Upper lobe of left lung (tissue), 6 donors: ENCODE measurements at regions not wholly inside any gene's neighbourhood (a gene's known extent, or its start where the extent isn't known, plus 50 kb on each side); places are given as distances from the start of the nearest gene placed in this dataset.

ENCODE experiments used
- ATAC-seq, 2 donors: fragments of 200-7000 bp; cut with Tn5 transposase; one replicate each; pipeline ENCODE4 v1.9.1; 2022; ENCODE audit warnings: mild to moderate bottlenecking in 2 of 2, moderate library complexity in 2 of 2; ENCODE audit not compliant: low FRiP score in 2 of 2
- DNase-seq, 2 donors: peaks; one replicate each; pipeline ENCODE4 v3.0.0-alpha.2; 2019 to 2020
- H3K27ac ChIP-seq, 4 donors: fragments of 200-600 bp; sonication (generic); one replicate each; pipeline ENCODE4 v1.5.1; 2016 to 2019
- H3K27me3 ChIP-seq, 4 donors: fragments of 200-600 bp; sonication (generic); one replicate each; pipeline ENCODE4 v1.5.1; 2017 to 2019
- H3K36me3 ChIP-seq, 4 donors: fragments of 200-600 bp; sonication (generic); one replicate each; pipeline ENCODE4 v1.5.1; 2016 to 2019
- H3K4me1 ChIP-seq, 4 donors: fragments of 200-600 bp; sonication (generic); one replicate each; pipeline ENCODE4 v1.5.1; 2018 to 2019
- H3K4me3 ChIP-seq, 4 donors: fragments of 200-600 bp; sonication (generic); one replicate each; pipeline ENCODE4 v1.5.1; 2017 to 2019; ENCODE audit warnings: mild to moderate bottlenecking in 2 of 4, moderate library complexity in 1 of 4
- H3K9me3 ChIP-seq, 4 donors: fragments of 200-600 bp; sonication (generic); one replicate each; pipeline ENCODE4 v1.5.1; 2018 to 2019
- CTCF ChIP-seq, 6 experiments: fragments of 450-650 bp in 4 of 6; fragments of 200-600 bp in 2 of 6; sonication (generic) in 2 of 6; IDR thresholded peaks; one replicate each; pipeline ENCODE4 v1.5.1; 2016 to 2019; ENCODE audit warnings: antibody characterized with exemption in 6 of 6
- EP300 ChIP-seq, 4 donors: sonication (generic); formaldehyde crosslinking; IDR thresholded peaks; one replicate each; pipeline ENCODE4 v1.5.1; 2017; ENCODE audit warnings: antibody characterized with exemption in 4 of 4, control low read depth in 2 of 4
- POLR2A ChIP-seq, 4 donors: fragments of 450-650 bp; IDR thresholded peaks; one replicate each; pipeline ENCODE4 v1.5.1; 2016 to 2017; ENCODE audit warnings: antibody characterized with exemption in 4 of 4, mild to moderate bottlenecking in 2 of 4
- POLR2AphosphoS5 ChIP-seq, 2 donors: sonication (generic); formaldehyde crosslinking; IDR thresholded peaks; one replicate each; pipeline ENCODE4 v1.5.1; 2017; ENCODE audit warnings: antibody characterized with exemption in 2 of 2
- WGBS, 2 donors: methylation state at CpG; one replicate each; pipeline ENCODE4 v1.1.5; 2017 to 2018; 5-methylcytosine and 5-hydroxymethylcytosine counted together
- donor health status: DM: no; HTN: no; CAD: no; lungs with moderate emphysema.
- donor health status: DM: no; HTN: yes; CAD: no; lungs with severe emphysema.

GRCh38 chr10:4696186-4696585, 129.8 kb upstream of the AKR1E2 start:
- no peaks in the 10 kb centered on the region for H3K9me3 ChIP-seq
- no peaks in the 10 kb centered on the region for H3K36me3 ChIP-seq
- DNase-seq (no peak), ATAC-seq (no peak)
- peaks cover 0 to 6% (median 0%) of the 10 kb centered on the region in 4 donors for H3K4me1 ChIP-seq
- no peak overlapping the region for H3K27ac ChIP-seq
- H3K4me3 ChIP-seq = no peak overlapping the region
- 90 to 95% methylated on average over 3 of the region's 3 CpGs for WGBS, 2 donors
- TF ChIP-seq POLR2A (IDR thresholded peaks at IDR 0.05) (no peak), EP300 (IDR thresholded peaks at IDR 0.05) (no peak), POLR2AphosphoS5 (IDR thresholded peaks at IDR 0.05) (no peak), CTCF (IDR thresholded peaks at IDR 0.05) (no peak)
- H3K27me3 ChIP-seq = no peaks in the 10 kb centered on the region

DNA sequence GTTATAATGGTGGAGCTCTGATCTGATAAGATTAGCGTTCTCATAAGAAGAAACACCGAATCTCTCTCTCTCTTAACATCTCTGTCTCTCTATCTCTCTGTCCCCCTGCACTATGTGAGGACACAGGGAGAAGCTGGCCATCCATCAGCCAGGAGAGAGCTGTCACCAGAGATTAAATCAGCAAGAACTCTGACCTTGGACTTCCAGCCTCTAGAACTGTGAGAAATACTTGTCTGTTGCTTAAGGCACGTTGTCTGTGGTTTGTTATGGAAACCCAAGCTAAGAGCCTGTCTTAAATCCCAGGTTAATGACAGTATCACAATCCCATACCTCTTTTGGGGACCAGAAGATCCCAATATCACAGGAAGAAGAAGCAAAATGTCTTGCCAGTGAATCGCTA, 132.0 kb upstream of the AKR1E2 start:
- Histone ChIP-seq H3K36me3 (no peaks in the 10 kb centered on the region), H3K9me3 (no peaks in the 10 kb centered on the region), H3K4me1 (peaks cover 0 to 6% (median 0%) of the 10 kb centered on the region in 4 donors), H3K27me3 (no peaks in the 10 kb centered on the region), H3K4me3 (no peak overlapping the region), H3K27ac (no peak overlapping the region)
- TF ChIP-seq EP300 (IDR thresholded peaks at IDR 0.05) = no peak
- TF ChIP-seq CTCF (IDR thresholded peaks at IDR 0.05) = no peak
- TF ChIP-seq POLR2A (IDR thresholded peaks at IDR 0.05) = no peak
- TF ChIP-seq POLR2AphosphoS5 (IDR thresholded peaks at IDR 0.05) = no peak
- no peak for ATAC-seq
- no peak for DNase-seq
- WGBS, 2 donors = 75 to 81% methylated on average over 4 of the region's 4 CpGs

- H3K4me3 ChIP-seq = no peak overlapping the region
- H3K36me3 ChIP-seq = no peaks in the 10 kb centered on the region
- no peaks in the 10 kb centered on the region for H3K4me1 ChIP-seq
- TF ChIP-seq POLR2A (IDR thresholded peaks at IDR 0.05) (no peak), EP300 (IDR thresholded peaks at IDR 0.05) (no peak), POLR2AphosphoS5 (IDR thresholded peaks at IDR 0.05) (no peak), CTCF (IDR thresholded peaks at IDR 0.05) (no peak)
- no peaks in the 10 kb centered on the region for H3K9me3 ChIP-seq
- H3K27ac ChIP-seq = no peak overlapping the region
- H3K27me3 ChIP-seq = no peaks in the 10 kb centered on the region
- 92 to 97% methylated on average over 2 of the region's 2 CpGs for WGBS, 2 donors
- DNase-seq (no peak), ATAC-seq (no peak)
Measured at GRCh38 chr10:4692206-4692605, 133.8 kb upstream of the AKR1E2 start.

DNA sequence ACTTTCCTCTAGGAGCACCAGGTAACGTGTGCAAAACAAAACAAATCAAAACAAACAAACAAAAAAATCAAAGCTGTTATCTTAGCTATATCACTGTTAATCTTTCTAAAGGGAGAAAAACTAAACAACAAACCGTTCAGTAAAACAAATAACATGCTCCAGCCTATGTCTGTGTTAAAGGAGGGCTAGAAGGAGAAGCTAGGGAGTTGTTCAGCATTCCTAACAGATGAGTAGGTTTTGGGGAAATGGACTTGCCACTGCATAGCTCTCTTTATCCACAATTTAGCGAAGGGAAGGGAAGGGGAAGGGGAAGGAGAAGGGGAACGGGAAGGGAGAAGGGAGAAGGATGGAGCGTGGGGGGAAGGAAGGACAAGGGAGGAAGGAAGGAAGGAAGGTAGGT, 134.2 kb upstream of the AKR1E2 start:
- Histone ChIP-seq H3K9me3 (no peaks in the 10 kb centered on the region), H3K27me3 (no peaks in the 10 kb centered on the region), H3K27ac (no peak overlapping the region), H3K4me3 (no peak overlapping the region), H3K36me3 (no peaks in the 10 kb centered on the region), H3K4me1 (no peaks in the 10 kb centered on the region)
- WGBS, 2 donors = 70 to 71% methylated on average over 3 of the region's 5 CpGs
- no peak for TF ChIP-seq EP300 (IDR thresholded peaks at IDR 0.05)
- no peak for TF ChIP-seq POLR2AphosphoS5 (IDR thresholded peaks at IDR 0.05)
- no peak for TF ChIP-seq CTCF (IDR thresholded peaks at IDR 0.05)
- no peak for TF ChIP-seq POLR2A (IDR thresholded peaks at IDR 0.05)
- no peak for DNase-seq
- no peak for ATAC-seq

- TF ChIP-seq POLR2A (IDR thresholded peaks at IDR 0.05) (no peak), POLR2AphosphoS5 (IDR thresholded peaks at IDR 0.05) (no peak), CTCF (IDR thresholded peaks at IDR 0.05) (no peak), EP300 (IDR thresholded peaks at IDR 0.05) (no peak)
- WGBS, 2 donors = 82 to 83% methylated on average over 4 of the region's 4 CpGs
- Histone ChIP-seq H3K27ac (no peak overlapping the region), H3K27me3 (no peaks in the 10 kb centered on the region), H3K4me3 (no peak overlapping the region), H3K4me1 (no peaks in the 10 kb centered on the region), H3K36me3 (no peaks in the 10 kb centered on the region), H3K9me3 (no peaks in the 10 kb centered on the region)
- ATAC-seq = no peak
- no peak for DNase-seq
Measured at GRCh38 chr10:4691301-4691700, 134.7 kb upstream of the AKR1E2 start.
